HL-60 (cell line): ENCODE measurements at regions not wholly inside any gene's neighbourhood (a gene's known extent, or its start where the extent isn't known, plus 50 kb on each side); places are given as distances from the start of the nearest gene placed in this dataset.

Experiments
- DNase-seq, 2 experiments: peaks; one replicate each; pipeline ENCODE4 v3.0.0-alpha.2; 2010 to 2020; ENCODE audit warnings: low read depth in 1 of 2, low spot score in 1 of 2
- H3K27ac ChIP-seq: fragments of 250-450 bp; sonication (Bioruptor Pico); replicated peaks from 2 replicates; pipeline ENCODE4 v1.5.1; 2020; ENCODE audit warnings: mild to moderate bottlenecking, moderate library complexity
- H3K27me3 ChIP-seq: fragments of 250-450 bp; sonication (Bioruptor Pico); 2 replicates; pipeline ENCODE4 v1.5.1; 2021; ENCODE audit warnings: mild to moderate bottlenecking, moderate library complexity; ENCODE audit not compliant: insufficient read depth, poor library complexity, severe bottlenecking
- H3K4me3 ChIP-seq: replicated peaks from 2 replicates; pipeline ENCODE4 v1.5.1; 2011; ENCODE audit warnings: mild to moderate bottlenecking, control low read depth, low read length; ENCODE audit not compliant: insufficient read depth
- GABPA ChIP-seq: IDR thresholded peaks from 2 replicates; pipeline ENCODE4 v1.6.1; 2012; ENCODE audit warnings: low read depth
- POLR2AphosphoS5 ChIP-seq: IDR thresholded peaks from 2 replicates; pipeline ENCODE4 v1.6.1; 2012; ENCODE audit warnings: low read depth
- SPI1 ChIP-seq: IDR thresholded peaks from 2 replicates; pipeline ENCODE4 v1.6.1; 2012; ENCODE audit warnings: low read depth, mild to moderate bottlenecking, borderline replicate concordance
- TF ChIP-seq, protein P1 (sequence below): IDR thresholded peaks from one replicate; pipeline ENCODE4 v1.5.1; 2011; ENCODE audit warnings: low read length, control low read depth, inconsistent platforms; ENCODE audit not compliant: insufficient read depth
- TF ChIP-seq, protein P2 (sequence below): IDR thresholded peaks from 2 replicates; pipeline ENCODE4 v1.6.1; 2012; ENCODE audit warnings: low read depth; ENCODE audit not compliant: insufficient replicate concordance

DNA sequence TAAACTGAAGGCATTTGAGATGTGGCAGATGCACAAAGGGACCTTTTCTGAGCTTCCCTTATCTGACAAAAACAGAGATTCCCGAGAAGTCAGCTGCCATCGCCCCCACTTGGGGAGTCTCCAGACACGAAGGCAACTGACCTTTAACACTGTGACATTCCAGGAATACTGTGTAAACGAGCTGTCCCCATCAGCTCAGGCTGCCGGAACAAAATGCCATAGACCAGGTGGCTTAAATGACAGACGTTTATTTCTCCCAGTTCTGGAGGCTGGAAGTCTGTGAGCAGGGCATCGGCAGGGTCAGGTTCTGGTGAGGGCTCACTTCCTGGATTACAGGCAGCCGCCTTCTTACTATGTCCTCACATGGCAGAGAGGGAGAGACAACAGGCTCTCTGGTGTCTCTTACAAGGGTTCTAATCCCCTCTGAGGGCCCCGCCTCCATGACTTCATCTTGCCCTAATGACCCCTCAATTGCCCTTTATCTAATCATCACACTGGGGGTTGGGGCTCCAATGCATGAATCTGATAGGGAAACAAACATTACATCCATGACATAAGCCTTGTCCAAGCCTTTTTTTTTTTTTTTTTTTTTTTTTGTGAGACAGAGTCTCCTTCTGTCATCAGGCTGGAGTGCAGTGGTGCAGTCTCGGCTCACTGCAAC is 178.5 kb upstream of the RPL38 start:
- no peak for DNase-seq

DNA sequence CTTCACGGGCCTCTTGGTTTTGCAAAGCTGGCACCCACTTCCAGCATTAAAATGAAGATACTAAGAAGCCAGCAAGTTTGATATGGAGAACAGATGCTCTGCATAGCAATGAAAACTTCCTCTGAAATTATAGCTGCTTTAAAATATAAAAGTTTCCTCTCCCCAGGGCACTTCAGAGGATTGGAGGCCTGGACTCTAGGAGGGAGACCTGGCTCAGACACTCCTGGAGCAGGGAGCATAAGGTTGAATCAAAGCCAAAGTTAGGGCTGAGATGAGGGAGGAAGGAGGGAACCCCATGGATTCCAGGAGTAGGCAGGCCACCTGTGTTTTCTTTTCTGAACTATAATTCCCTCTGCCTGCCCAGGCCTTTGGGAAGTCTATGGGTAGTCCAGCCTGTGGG is 176.0 kb upstream of the RPL38 start:
- H3K4me3 ChIP-seq = no peak overlapping the region
- H3K27ac ChIP-seq = no peak overlapping the region
- no peak for DNase-seq
- TF ChIP-seq GABPA (no peak), SPI1 (no peak), POLR2AphosphoS5 (no peak)
- TF ChIP-seq, protein P1, sequence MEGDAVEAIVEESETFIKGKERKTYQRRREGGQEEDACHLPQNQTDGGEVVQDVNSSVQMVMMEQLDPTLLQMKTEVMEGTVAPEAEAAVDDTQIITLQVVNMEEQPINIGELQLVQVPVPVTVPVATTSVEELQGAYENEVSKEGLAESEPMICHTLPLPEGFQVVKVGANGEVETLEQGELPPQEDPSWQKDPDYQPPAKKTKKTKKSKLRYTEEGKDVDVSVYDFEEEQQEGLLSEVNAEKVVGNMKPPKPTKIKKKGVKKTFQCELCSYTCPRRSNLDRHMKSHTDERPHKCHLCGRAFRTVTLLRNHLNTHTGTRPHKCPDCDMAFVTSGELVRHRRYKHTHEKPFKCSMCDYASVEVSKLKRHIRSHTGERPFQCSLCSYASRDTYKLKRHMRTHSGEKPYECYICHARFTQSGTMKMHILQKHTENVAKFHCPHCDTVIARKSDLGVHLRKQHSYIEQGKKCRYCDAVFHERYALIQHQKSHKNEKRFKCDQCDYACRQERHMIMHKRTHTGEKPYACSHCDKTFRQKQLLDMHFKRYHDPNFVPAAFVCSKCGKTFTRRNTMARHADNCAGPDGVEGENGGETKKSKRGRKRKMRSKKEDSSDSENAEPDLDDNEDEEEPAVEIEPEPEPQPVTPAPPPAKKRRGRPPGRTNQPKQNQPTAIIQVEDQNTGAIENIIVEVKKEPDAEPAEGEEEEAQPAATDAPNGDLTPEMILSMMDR = no peak
- TF ChIP-seq, protein P2, sequence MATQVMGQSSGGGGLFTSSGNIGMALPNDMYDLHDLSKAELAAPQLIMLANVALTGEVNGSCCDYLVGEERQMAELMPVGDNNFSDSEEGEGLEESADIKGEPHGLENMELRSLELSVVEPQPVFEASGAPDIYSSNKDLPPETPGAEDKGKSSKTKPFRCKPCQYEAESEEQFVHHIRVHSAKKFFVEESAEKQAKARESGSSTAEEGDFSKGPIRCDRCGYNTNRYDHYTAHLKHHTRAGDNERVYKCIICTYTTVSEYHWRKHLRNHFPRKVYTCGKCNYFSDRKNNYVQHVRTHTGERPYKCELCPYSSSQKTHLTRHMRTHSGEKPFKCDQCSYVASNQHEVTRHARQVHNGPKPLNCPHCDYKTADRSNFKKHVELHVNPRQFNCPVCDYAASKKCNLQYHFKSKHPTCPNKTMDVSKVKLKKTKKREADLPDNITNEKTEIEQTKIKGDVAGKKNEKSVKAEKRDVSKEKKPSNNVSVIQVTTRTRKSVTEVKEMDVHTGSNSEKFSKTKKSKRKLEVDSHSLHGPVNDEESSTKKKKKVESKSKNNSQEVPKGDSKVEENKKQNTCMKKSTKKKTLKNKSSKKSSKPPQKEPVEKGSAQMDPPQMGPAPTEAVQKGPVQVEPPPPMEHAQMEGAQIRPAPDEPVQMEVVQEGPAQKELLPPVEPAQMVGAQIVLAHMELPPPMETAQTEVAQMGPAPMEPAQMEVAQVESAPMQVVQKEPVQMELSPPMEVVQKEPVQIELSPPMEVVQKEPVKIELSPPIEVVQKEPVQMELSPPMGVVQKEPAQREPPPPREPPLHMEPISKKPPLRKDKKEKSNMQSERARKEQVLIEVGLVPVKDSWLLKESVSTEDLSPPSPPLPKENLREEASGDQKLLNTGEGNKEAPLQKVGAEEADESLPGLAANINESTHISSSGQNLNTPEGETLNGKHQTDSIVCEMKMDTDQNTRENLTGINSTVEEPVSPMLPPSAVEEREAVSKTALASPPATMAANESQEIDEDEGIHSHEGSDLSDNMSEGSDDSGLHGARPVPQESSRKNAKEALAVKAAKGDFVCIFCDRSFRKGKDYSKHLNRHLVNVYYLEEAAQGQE = no peak
- no peaks in the 10 kb centered on the region for H3K27me3 ChIP-seq

More for the DNA sequence above, 178.5 kb upstream of the RPL38 start:
- H3K27ac ChIP-seq = no peak overlapping the region
- no peaks in the 10 kb centered on the region for H3K27me3 ChIP-seq
- TF ChIP-seq, protein P1 = no peak
- no peak for TF ChIP-seq SPI1
- no peak for TF ChIP-seq POLR2AphosphoS5
- TF ChIP-seq GABPA = no peak
- TF ChIP-seq, protein P2 = no peak
- no peak overlapping the region for H3K4me3 ChIP-seq

DNA sequence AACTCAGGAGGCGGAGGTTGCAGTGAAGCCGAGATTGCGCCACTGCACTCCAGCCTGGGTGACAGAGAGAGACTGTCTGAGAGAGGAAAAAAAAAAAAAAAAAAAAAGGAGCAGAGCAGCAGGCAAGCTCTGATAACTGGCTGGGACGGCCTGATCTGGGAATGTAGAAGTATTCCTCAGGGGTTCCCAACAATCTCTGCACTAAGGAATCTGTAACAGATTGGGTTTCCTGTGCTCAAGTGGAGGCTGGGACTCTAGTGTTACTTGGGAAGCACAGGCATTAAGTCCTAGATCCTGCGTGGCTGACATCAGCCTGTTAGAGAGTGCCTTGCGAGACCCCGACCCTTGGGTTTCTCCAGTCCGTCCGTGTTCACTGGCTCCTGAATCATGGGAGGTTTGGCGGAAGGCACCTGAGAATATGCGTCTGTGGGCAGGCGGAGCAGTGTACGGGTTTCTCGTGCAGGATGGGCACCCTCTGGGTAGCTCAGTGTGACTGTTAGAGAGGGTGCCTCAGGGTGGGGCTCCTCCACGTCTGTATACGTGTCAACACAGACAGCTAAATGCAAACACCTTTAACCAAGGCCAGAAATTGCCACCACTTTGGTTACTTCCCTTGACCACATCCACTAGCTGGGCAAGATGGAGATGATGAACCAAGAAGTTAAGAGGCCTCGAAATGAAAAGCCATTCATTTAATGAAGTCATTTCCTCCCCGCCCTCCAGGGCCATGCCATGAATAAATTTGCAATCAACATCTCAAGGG is 174.9 kb upstream of the RPL38 start:
- Histone ChIP-seq H3K27me3 (no peaks in the 10 kb centered on the region), H3K4me3 (no peak overlapping the region), H3K27ac (no peak overlapping the region)
- TF ChIP-seq SPI1 = no peak
- TF ChIP-seq, protein P2 = no peak
- TF ChIP-seq, protein P1 = no peak
- TF ChIP-seq POLR2AphosphoS5 = no peak
- no peak for TF ChIP-seq GABPA
- no peak for DNase-seq
